ENCODE measurements at regions not wholly inside any gene's neighbourhood (a gene's known extent, or its start where the extent isn't known, plus 50 kb on each side); places are given as distances from the start of the nearest gene placed in this dataset.

DNA sequence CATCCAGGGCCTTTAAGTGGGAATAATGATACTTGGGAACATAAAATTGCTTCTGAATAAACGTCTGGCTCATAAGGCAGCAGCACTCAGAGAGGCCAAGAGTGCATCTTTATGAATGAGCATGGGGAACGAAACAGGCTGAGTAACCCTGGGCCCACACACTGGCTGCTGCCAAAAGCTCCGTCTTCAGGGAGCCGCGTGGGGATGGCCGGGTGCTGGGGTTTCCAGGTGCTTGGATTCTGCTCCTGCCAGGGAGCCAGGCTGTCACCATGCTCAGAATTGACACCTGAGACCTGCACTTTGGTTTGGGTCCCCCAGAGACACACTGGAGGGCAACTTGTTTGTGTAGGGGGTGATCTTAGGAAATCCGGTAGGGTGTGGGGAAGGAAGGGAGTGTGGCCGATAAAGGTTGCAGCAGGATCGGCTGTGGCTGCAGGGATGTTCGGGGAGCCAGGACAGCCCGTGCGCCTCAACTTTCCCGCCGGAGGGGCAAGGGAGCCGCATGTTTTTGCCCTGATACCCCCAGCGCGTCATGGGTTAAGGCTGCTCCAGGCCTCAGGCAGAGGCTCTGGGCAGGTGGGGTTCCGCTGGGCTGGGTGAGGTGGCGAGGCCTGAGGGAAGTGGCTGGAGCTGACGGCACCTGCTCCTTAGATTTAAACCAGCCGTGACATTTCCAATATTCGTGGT, 101.8 kb downstream of the YTHDF1 start:
- TF ChIP-seq, protein P1, sequence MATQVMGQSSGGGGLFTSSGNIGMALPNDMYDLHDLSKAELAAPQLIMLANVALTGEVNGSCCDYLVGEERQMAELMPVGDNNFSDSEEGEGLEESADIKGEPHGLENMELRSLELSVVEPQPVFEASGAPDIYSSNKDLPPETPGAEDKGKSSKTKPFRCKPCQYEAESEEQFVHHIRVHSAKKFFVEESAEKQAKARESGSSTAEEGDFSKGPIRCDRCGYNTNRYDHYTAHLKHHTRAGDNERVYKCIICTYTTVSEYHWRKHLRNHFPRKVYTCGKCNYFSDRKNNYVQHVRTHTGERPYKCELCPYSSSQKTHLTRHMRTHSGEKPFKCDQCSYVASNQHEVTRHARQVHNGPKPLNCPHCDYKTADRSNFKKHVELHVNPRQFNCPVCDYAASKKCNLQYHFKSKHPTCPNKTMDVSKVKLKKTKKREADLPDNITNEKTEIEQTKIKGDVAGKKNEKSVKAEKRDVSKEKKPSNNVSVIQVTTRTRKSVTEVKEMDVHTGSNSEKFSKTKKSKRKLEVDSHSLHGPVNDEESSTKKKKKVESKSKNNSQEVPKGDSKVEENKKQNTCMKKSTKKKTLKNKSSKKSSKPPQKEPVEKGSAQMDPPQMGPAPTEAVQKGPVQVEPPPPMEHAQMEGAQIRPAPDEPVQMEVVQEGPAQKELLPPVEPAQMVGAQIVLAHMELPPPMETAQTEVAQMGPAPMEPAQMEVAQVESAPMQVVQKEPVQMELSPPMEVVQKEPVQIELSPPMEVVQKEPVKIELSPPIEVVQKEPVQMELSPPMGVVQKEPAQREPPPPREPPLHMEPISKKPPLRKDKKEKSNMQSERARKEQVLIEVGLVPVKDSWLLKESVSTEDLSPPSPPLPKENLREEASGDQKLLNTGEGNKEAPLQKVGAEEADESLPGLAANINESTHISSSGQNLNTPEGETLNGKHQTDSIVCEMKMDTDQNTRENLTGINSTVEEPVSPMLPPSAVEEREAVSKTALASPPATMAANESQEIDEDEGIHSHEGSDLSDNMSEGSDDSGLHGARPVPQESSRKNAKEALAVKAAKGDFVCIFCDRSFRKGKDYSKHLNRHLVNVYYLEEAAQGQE (IDR thresholded peaks at IDR 0.05), result no peak
- TF ChIP-seq, protein P2, sequence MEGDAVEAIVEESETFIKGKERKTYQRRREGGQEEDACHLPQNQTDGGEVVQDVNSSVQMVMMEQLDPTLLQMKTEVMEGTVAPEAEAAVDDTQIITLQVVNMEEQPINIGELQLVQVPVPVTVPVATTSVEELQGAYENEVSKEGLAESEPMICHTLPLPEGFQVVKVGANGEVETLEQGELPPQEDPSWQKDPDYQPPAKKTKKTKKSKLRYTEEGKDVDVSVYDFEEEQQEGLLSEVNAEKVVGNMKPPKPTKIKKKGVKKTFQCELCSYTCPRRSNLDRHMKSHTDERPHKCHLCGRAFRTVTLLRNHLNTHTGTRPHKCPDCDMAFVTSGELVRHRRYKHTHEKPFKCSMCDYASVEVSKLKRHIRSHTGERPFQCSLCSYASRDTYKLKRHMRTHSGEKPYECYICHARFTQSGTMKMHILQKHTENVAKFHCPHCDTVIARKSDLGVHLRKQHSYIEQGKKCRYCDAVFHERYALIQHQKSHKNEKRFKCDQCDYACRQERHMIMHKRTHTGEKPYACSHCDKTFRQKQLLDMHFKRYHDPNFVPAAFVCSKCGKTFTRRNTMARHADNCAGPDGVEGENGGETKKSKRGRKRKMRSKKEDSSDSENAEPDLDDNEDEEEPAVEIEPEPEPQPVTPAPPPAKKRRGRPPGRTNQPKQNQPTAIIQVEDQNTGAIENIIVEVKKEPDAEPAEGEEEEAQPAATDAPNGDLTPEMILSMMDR (IDR thresholded peaks at IDR 0.05; ENCODE audit: low read depth, low read length, missing input control), result no peak
- TF ChIP-seq JUND (IDR thresholded peaks at IDR 0.05) (no peak), FOXA1 (IDR thresholded peaks at IDR 0.05) (no peak), RAD21 (IDR thresholded peaks at IDR 0.05) (no peak)
- TF ChIP-seq, protein P3, sequence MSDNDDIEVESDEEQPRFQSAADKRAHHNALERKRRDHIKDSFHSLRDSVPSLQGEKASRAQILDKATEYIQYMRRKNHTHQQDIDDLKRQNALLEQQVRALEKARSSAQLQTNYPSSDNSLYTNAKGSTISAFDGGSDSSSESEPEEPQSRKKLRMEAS (IDR thresholded peaks at IDR 0.05), result no peak
- TF ChIP-seq, protein P4, sequence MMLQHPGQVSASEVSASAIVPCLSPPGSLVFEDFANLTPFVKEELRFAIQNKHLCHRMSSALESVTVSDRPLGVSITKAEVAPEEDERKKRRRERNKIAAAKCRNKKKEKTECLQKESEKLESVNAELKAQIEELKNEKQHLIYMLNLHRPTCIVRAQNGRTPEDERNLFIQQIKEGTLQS (IDR thresholded peaks at IDR 0.05), result no peak
